ENCODE measurements at regions not wholly inside any gene's neighbourhood (a gene's known extent, or its start where the extent isn't known, plus 50 kb on each side); places are given as distances from the start of the nearest gene placed in this dataset.

DNA sequence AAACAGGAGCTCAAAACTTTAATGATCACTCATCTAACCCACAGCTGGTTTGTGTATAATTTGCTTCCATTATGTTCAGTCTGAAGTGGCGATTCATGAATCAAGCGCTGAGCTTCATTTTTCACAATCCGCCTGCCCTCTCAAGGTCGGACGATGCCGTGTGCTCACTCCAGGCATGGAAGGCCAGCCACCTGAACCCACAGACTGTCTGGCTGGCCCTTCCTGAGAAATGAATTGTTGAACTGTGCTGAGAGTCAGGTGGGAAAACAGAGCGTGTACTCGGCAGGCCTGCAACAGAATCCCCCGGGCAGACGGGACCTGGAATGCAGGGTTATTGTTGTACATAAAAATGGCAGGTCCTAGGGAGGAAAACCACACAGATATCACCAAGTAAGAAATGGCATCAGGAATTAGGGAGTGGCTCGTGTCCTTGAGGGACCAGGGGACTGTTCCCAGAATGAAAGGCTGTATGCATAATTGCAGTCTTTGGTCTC lies 375.7 kb downstream of the IRX2 start:
- H3K4me3 ChIP-seq (ENCODE audit: low read depth, low read length): no peak overlapping the region
- no peaks in the 10 kb centered on the region for H3K27me3 ChIP-seq (ENCODE audit: insufficient read depth, low read length)
- H2AFZ ChIP-seq (ENCODE audit: low read length, unreplicated experiment): no peak overlapping the region
- no peaks in the 10 kb centered on the region for H3K36me3 ChIP-seq (ENCODE audit: insufficient read depth, low read length)
- no peak overlapping the region for H3K27ac ChIP-seq (ENCODE audit: low read depth, low read length)
- no peaks in the 10 kb centered on the region for H3K79me2 ChIP-seq (ENCODE audit: control insufficient read depth, insufficient read depth, low read length, unreplicated experiment)
- H3K4me1 ChIP-seq (ENCODE audit: control insufficient read depth, insufficient read depth, low read length, unreplicated experiment): no peaks in the 10 kb centered on the region

DNA sequence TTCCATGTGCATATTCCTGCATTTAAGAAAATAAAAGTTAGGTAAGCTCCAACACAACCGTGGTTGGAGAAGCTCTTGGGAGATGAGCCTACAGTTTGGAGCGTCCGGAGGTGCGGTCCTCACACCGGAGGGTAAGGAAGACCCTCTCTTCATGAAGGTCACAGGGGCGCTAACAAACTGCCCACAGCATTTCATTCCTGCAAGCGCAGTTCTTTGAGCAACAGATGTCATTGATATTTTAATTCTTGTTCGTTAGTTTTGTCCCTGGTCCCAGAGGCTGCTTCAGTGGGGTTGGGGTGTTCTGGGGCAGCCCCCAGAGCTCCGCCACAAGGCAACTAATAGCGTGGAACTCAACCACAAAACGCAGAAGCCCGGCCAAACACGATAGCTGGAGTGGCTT lies 376.2 kb downstream of the IRX2 start:
- Histone ChIP-seq H3K27me3 (ENCODE audit: insufficient read depth, low read length) (no peaks in the 10 kb centered on the region), H3K4me3 (ENCODE audit: low read depth, low read length) (no peak overlapping the region), H3K4me1 (ENCODE audit: control insufficient read depth, insufficient read depth, low read length, unreplicated experiment) (no peaks in the 10 kb centered on the region), H2AFZ (ENCODE audit: low read length, unreplicated experiment) (no peak overlapping the region), H3K36me3 (ENCODE audit: insufficient read depth, low read length) (no peaks in the 10 kb centered on the region), H3K27ac (ENCODE audit: low read depth, low read length) (no peak overlapping the region), H3K79me2 (ENCODE audit: control insufficient read depth, insufficient read depth, low read length, unreplicated experiment) (no peaks in the 10 kb centered on the region)

DNA sequence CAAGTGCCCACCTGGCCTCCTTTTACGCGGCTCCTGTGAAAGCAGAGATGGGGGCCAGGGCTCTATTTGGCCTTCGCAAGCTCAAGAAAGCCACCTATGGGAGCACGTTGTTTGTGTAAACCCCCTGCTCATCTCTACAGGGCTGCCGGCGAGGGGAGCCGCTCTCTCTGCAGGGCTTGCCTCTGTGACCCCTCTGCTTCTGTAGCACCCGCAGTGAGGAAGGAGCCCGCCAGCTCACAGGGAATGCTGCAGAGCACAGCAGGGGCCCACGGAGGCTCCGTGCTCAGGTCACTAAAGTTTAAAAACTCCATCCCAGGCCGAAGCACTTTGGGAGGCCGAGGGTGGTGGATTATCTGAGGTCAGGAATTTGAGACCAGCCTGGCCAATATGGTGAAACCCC lies 376.8 kb downstream of the IRX2 start:
- Histone ChIP-seq H2AFZ (ENCODE audit: low read length, unreplicated experiment) (no peak overlapping the region), H3K4me3 (ENCODE audit: low read depth, low read length) (no peak overlapping the region), H3K36me3 (ENCODE audit: insufficient read depth, low read length) (no peaks in the 10 kb centered on the region), H3K79me2 (ENCODE audit: control insufficient read depth, insufficient read depth, low read length, unreplicated experiment) (no peaks in the 10 kb centered on the region), H3K27ac (ENCODE audit: low read depth, low read length) (no peak overlapping the region), H3K27me3 (ENCODE audit: insufficient read depth, low read length) (no peaks in the 10 kb centered on the region), H3K4me1 (ENCODE audit: control insufficient read depth, insufficient read depth, low read length, unreplicated experiment) (no peaks in the 10 kb centered on the region)

DNA sequence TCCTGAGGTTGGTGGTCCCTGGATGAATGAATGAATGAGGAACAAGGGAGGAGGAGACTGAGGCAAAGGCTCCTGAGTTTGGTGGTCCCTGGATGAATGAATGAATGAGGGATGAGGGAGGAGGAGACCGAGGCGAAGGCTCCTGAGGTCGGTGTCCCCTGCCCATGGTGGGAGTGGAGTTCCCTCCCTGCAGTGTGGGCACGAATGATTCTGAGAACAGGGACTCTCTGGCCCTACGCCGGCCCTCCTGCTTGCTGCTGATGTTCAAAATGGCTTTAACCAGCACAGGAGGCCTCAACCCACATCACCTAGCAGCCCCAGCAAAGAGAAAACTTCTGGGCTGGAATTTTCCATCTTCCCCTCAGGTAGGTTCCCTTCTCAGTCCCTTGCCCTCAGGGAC lies 377.8 kb downstream of the IRX2 start:
- no peak overlapping the region for H3K27ac ChIP-seq (ENCODE audit: low read depth, low read length)
- H3K4me1 ChIP-seq (ENCODE audit: control insufficient read depth, insufficient read depth, low read length, unreplicated experiment): no peaks in the 10 kb centered on the region
- H2AFZ ChIP-seq (ENCODE audit: low read length, unreplicated experiment): no peak overlapping the region
- H3K27me3 ChIP-seq (ENCODE audit: insufficient read depth, low read length): no peaks in the 10 kb centered on the region
- H3K79me2 ChIP-seq (ENCODE audit: control insufficient read depth, insufficient read depth, low read length, unreplicated experiment): no peaks in the 10 kb centered on the region
- no peaks in the 10 kb centered on the region for H3K36me3 ChIP-seq (ENCODE audit: insufficient read depth, low read length)
- no peak overlapping the region for H3K4me3 ChIP-seq (ENCODE audit: low read depth, low read length)

DNA sequence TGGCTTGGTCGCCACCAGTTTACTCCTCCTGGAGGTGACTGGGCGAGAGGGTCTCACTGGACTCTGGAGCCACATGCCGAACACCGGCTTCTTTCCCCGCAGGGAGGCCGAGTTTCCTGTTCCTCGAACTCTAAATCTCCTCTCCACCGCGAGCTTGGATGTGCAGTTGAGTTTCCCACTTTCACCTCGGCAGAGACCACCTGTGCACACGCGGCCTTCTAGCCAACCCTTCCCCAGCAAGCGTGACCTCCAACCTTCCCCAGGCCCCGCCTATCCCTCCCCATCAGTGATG lies 380.1 kb downstream of the IRX2 start:
- Histone ChIP-seq H3K27me3 (ENCODE audit: insufficient read depth, low read length) (no peaks in the 10 kb centered on the region), H2AFZ (ENCODE audit: low read length, unreplicated experiment) (no peak overlapping the region), H3K4me3 (ENCODE audit: low read depth, low read length) (no peak overlapping the region), H3K4me1 (ENCODE audit: control insufficient read depth, insufficient read depth, low read length, unreplicated experiment) (no peaks in the 10 kb centered on the region), H3K79me2 (ENCODE audit: control insufficient read depth, insufficient read depth, low read length, unreplicated experiment) (no peaks in the 10 kb centered on the region), H3K36me3 (ENCODE audit: insufficient read depth, low read length) (no peaks in the 10 kb centered on the region), H3K27ac (ENCODE audit: low read depth, low read length) (no peak overlapping the region)

DNA sequence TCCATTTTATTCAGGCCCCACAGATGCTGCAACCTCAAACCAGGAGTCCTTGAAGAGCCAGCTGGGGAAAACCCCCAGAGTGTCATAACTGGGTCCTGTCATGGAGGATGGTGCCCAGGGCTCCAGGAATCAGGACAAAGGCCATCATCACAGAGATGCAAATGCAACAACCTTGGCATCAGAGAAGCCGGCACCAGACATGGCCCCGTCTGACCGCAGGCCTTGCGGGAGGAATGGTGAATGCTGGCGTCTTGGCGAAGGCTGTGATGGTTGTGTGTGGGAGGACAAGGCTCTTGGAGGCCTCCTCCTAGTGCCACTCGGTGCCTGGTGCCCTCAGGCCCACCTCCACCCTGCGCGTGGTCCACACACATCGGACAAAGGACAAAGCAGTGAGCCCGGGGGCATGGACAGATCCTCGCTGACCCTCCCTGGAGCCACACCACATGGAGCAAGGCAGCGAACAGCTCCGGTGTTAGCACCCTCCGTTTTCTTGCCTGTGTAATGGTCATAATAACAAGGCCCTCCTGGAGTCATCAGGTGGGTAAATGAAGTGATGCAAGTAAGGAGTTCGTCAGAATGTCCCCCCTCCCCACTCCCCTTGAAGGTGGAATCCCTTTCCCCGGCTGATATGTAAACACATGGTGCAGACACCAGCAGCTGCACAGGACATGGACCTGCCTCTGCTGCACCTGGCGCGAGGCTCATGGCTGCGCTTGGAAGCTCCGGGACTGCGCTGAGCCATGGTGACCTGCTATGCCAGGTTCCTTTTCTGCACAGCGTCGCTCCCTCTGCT lies 380.7 kb downstream of the IRX2 start:
- H3K27ac ChIP-seq (ENCODE audit: low read depth, low read length): no peak overlapping the region
- no peak overlapping the region for H3K4me3 ChIP-seq (ENCODE audit: low read depth, low read length)
- no peaks in the 10 kb centered on the region for H3K27me3 ChIP-seq (ENCODE audit: insufficient read depth, low read length)

DNA sequence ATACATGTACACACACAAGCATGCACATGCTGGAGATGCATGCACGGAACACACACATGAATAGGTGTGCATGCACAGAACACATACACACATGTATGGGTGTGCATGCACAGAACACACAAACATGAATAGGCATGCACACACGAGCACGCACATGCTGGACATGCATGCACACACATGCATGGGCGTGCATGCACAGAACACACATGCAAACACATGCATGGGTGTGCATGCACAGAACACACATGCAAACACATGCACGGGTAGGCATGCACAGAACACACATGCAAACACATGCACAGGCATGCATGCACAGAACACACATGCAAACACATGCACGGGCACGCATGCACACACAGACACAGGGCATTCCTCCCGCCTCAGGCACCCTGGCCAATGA lies 382.3 kb downstream of the IRX2 start:
- Histone ChIP-seq H3K36me3 (ENCODE audit: insufficient read depth, low read length) (no peaks in the 10 kb centered on the region), H3K79me2 (ENCODE audit: control insufficient read depth, insufficient read depth, low read length, unreplicated experiment) (no peaks in the 10 kb centered on the region), H3K4me1 (ENCODE audit: control insufficient read depth, insufficient read depth, low read length, unreplicated experiment) (no peaks in the 10 kb centered on the region), H3K27ac (ENCODE audit: low read depth, low read length) (no peak overlapping the region), H3K4me3 (ENCODE audit: low read depth, low read length) (no peak overlapping the region), H3K27me3 (ENCODE audit: insufficient read depth, low read length) (no peaks in the 10 kb centered on the region), H2AFZ (ENCODE audit: low read length, unreplicated experiment) (no peak overlapping the region)

More for the DNA sequence above, 380.7 kb downstream of the IRX2 start:
- Histone ChIP-seq H3K36me3 (ENCODE audit: insufficient read depth, low read length) (no peaks in the 10 kb centered on the region), H2AFZ (ENCODE audit: low read length, unreplicated experiment) (no peak overlapping the region), H3K79me2 (ENCODE audit: control insufficient read depth, insufficient read depth, low read length, unreplicated experiment) (no peaks in the 10 kb centered on the region), H3K4me1 (ENCODE audit: control insufficient read depth, insufficient read depth, low read length, unreplicated experiment) (no peaks in the 10 kb centered on the region)

DNA sequence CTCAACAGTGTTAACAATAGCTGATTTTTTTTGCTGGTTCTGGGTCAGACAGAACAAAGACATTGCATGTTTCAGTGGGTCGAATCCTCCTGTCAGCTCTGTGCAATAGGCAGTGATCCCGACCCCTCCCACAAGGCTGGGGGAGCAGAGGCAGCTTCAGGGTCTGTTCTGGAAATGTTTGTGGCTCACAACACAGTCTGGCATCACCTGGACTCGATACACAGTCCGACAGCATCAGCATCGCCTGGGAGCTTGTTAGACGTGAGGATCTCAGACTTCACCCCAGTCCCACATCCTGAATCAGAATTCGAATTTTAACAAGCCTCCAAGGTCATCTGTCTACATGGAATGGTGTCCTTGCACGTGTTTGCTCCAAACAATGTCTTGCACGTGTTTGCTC lies 384.7 kb downstream of the IRX2 start:
- H3K27me3 ChIP-seq (ENCODE audit: insufficient read depth, low read length): no peaks in the 10 kb centered on the region
- H3K4me3 ChIP-seq (ENCODE audit: low read depth, low read length): no peak overlapping the region
- no peaks in the 10 kb centered on the region for H3K36me3 ChIP-seq (ENCODE audit: insufficient read depth, low read length)
- no peaks in the 10 kb centered on the region for H3K79me2 ChIP-seq (ENCODE audit: control insufficient read depth, insufficient read depth, low read length, unreplicated experiment)
- H3K27ac ChIP-seq (ENCODE audit: low read depth, low read length): no peak overlapping the region
- no peak overlapping the region for H2AFZ ChIP-seq (ENCODE audit: low read length, unreplicated experiment)
- no peaks in the 10 kb centered on the region for H3K4me1 ChIP-seq (ENCODE audit: control insufficient read depth, insufficient read depth, low read length, unreplicated experiment)

DNA sequence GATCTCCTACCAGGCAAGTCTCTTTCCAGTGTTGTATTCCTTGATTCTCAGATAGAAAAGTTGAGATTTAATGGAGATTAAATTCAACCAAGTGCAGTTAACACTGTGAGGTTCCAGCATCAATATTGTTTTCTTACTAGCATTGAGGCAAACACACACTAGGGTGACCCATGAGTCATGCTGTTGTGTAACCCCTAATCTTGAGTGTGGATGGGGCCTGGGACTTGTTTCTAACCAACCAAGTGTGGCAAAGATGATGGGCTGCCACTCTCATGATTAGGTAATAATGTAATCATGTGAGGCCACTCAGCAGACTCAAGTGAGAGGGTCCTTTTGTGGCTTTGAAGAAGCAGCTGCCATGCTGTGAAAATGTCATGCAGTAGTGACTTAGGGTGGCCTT lies 394.2 kb downstream of the IRX2 start:
- Histone ChIP-seq H3K27ac (ENCODE audit: low read depth, low read length) (no peak overlapping the region), H2AFZ (ENCODE audit: low read length, unreplicated experiment) (no peak overlapping the region), H3K4me3 (ENCODE audit: low read depth, low read length) (no peak overlapping the region), H3K4me1 (ENCODE audit: control insufficient read depth, insufficient read depth, low read length, unreplicated experiment) (no peaks in the 10 kb centered on the region), H3K36me3 (ENCODE audit: insufficient read depth, low read length) (no peaks in the 10 kb centered on the region), H3K27me3 (ENCODE audit: insufficient read depth, low read length) (no peaks in the 10 kb centered on the region), H3K79me2 (ENCODE audit: control insufficient read depth, insufficient read depth, low read length, unreplicated experiment) (no peaks in the 10 kb centered on the region)

DNA sequence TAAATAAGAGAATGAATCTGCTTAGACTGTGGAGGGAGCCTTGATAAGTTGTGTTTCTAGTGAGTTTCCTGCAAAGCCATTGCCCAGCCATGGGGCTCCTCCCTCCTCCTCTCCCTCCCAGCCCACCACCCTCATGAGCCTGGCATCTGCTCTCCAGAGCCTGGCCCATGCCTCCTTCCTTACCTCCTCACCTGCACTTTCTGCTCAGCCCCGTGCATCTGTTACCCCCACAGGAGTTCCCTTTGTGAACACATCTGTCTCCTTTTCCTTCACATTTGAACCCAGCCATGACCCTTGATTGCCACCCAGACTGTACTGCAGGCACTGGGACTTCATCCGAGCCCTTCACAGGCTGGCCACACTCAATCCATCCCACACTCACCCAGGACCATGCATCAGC lies 395.6 kb downstream of the IRX2 start:
- Histone ChIP-seq H3K27me3 (ENCODE audit: insufficient read depth, low read length) (no peaks in the 10 kb centered on the region), H3K36me3 (ENCODE audit: insufficient read depth, low read length) (no peaks in the 10 kb centered on the region), H3K79me2 (ENCODE audit: control insufficient read depth, insufficient read depth, low read length, unreplicated experiment) (no peaks in the 10 kb centered on the region), H3K4me3 (ENCODE audit: low read depth, low read length) (no peak overlapping the region), H3K27ac (ENCODE audit: low read depth, low read length) (no peak overlapping the region), H2AFZ (ENCODE audit: low read length, unreplicated experiment) (no peak overlapping the region), H3K4me1 (ENCODE audit: control insufficient read depth, insufficient read depth, low read length, unreplicated experiment) (no peaks in the 10 kb centered on the region)

DNA sequence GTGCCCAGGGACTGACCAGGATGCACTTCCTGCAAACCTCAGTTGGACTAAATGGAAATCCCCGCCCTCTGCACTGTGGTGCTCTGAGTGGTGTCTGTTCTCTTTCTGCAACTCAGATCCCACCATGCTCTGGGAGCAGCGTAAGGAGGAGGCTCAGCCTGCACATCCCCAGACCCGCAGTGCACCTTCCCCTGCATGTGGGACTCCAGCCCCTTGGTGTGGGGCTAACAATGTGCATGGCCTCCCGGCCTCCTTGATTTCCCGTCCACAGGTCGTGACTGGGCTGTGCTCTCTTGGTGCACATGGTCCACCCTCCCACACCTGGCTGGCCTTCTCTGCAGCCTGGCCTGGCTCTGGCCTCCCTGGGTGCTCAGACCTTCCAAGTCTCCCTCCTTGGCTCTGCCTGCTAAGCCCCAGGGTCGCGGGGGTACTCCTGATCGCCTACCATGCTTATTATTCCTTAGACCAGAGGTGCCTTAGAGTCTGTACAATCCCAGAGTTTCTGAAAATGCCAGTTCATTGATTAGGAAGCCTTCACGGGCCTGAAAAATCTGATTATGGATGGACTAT lies 397.5 kb downstream of the IRX2 start:
- Histone ChIP-seq H3K36me3 (ENCODE audit: insufficient read depth, low read length) (no peaks in the 10 kb centered on the region), H3K27ac (ENCODE audit: low read depth, low read length) (no peak overlapping the region), H3K79me2 (ENCODE audit: control insufficient read depth, insufficient read depth, low read length, unreplicated experiment) (no peaks in the 10 kb centered on the region), H2AFZ (ENCODE audit: low read length, unreplicated experiment) (no peak overlapping the region), H3K27me3 (ENCODE audit: insufficient read depth, low read length) (no peaks in the 10 kb centered on the region), H3K4me3 (ENCODE audit: low read depth, low read length) (no peak overlapping the region), H3K4me1 (ENCODE audit: control insufficient read depth, insufficient read depth, low read length, unreplicated experiment) (no peaks in the 10 kb centered on the region)
